Stimulated activated CD8-positive, alpha-beta memory T cell treated with anti-CD3 and anti-CD28 coated beads, Interleukin-4, amount 100 ng/mL, for 24 hours (primary cell): ENCODE measurements at regions not wholly inside any gene's neighbourhood (a gene's known extent, or its start where the extent isn't known, plus 50 kb on each side); places are given as distances from the start of the nearest gene placed in this dataset.

ENCODE experiments used
- DNase-seq: peaks from one replicate; pipeline ENCODE4 v3.0.0-alpha.2; 2020; ENCODE audit warnings: low read depth

- no peak for DNase-seq
These were observed 51.7 kb upstream of the RCN1 start for GRCh38 chr11:32039149-32039548.

GRCh38 chr11:32034680-32035079 lies 56.2 kb upstream of the RCN1 start:
- no peak for DNase-seq

DNA sequence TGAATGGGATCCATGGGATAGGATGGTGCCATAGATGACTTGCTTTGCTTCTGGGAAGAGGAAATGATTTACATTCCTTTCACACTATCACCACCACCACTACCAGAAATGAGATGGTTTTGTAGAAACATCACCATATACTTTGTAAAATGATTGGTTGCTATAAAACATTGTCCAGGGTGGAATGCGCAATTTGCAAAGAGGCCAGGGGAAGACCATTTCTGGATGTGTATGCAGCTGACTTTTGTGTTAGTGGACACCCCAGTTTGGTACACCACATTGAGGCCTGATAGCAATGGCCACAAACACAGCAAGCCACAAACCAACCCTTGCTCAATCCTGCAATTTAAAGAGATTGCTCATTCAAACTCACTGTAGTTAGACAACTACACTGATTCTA lies 56.7 kb upstream of the RCN1 start:
- no peak for DNase-seq

DNA sequence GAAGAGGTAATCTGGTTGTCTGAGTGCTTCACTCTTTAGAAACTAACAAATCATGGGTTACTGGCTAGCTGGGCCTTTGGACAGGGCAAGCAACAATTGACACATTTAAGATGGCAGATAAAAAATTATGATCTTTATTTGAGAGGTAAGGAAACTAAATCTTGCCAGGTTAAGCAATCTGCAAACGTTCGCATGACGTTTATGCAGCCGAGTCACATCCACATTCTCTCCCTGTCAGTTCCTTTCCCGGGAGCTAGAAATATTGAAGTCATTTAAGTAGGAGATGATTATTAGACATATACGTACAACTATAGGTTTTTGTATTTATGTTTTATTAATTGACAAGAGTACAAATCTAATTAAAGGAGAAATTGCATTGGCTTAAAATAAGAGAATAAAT lies 57.4 kb upstream of the RCN1 start:
- no peak for DNase-seq

DNA sequence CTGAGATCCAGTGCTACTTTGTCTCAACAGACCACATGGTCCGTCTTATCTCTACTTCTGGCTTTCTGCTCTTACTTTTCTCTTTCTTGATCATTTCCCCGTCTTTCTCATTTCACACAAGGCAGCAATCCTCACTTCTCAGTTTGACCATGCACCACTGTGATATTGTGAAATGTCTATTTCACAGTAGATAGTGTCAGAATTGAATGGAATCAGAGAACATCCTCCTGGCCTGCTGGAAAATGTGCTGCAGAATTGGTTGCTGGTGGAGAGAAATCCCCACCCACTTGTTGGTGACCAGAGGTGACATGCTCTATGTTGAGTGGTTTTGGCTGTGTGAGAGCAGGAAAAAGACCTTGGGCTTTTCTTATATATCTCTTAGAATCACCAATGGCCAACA lies 57.8 kb upstream of the RCN1 start:
- DNase-seq, result no peak

DNA sequence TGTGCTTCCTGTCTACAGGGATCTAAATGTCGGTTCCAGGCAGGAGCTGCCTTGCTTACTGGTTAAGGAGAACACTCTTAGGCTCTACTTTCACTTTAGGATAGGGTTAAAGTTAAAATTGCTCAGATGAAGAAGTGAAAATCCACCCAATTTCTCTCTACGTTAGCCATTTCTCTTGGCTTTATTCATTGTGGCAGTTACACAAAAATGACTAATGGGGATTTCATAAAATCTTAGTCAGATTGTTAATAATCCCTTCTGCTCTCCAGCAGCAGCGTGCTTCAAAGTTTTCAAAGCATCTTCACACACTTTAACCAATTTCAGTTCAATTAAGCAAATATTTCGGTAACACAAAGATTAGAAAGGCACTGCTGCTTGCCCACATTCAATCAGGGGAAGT lies 58.4 kb upstream of the RCN1 start:
- DNase-seq, result no peak

GRCh38 chr11:32032052-32032451 lies 58.8 kb upstream of the RCN1 start:
- DNase-seq, result no peak

DNA sequence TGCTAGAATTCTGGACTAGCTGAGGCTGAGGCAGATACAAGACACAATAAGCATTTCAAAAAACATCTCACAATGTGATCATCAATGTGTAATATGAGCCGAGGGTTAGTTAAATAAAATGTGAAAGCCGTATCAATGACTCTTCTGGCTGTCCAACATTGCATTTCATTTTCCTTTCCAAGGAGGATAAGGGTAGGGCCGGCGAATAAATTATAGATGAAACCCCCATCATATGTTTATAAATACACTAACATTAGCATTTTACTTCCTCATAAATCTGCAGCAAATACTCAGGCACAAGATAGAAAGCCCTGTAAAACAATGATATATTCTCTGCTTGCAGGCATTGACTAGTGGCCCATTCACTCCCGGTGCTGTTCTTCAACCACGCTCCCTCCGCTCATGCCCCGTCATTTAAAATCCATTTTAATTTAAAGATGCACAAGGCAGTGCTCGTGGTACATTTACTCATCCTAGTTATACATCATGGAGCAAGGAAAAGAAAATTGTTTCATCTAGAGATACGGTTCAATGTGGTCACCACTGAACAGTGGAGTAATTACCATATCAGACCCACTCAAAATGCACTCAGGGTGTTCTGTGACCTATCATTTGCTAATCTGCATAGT lies 59.9 kb upstream of the RCN1 start:
- no peak for DNase-seq

- no peak for DNase-seq
These were observed 61.2 kb upstream of the RCN1 start for GRCh38 chr11:32029721-32030120.

DNA sequence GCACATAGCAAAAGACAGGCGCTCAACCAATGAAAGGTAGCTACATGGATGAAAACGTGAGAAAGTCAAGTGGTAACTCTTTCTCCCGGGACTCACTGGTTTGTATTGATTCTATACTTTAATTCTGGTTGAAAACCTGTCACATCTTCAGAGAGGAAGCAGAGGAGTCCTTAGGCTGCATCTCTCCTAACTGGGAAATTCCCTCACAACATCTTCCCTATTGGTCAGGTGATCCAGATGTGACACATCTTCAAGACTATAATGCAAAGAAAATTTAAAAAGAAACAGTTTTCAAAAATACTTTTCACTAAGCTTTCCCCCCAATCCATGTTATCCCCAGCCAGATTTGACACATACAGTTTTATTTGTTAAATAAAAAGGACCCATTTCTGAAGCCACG lies 62.7 kb upstream of the RCN1 start:
- no peak for DNase-seq

GRCh38 chr11:32026766-32027165 lies 64.1 kb upstream of the RCN1 start:
- DNase-seq, result no peak

DNA sequence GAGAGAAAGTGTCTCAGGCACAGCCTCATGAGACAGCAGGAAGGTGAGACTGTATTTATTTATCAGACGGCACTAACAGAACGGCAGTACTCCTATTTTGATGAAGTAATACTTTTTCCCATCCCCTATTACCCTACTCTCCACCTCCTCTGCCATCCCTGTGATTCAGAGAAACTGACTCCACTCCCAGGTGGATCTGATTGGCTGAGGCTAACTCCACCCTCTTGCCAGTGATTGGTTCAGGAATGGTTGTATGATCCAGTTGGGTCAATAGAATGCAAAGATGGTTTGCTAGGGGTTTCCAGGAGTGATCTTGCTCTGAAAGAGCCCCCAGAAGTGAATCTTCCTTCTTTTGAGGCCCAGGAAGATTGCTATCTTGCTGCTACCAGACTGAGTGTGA lies 65.9 kb upstream of the RCN1 start:
- DNase-seq, result no peak

DNA sequence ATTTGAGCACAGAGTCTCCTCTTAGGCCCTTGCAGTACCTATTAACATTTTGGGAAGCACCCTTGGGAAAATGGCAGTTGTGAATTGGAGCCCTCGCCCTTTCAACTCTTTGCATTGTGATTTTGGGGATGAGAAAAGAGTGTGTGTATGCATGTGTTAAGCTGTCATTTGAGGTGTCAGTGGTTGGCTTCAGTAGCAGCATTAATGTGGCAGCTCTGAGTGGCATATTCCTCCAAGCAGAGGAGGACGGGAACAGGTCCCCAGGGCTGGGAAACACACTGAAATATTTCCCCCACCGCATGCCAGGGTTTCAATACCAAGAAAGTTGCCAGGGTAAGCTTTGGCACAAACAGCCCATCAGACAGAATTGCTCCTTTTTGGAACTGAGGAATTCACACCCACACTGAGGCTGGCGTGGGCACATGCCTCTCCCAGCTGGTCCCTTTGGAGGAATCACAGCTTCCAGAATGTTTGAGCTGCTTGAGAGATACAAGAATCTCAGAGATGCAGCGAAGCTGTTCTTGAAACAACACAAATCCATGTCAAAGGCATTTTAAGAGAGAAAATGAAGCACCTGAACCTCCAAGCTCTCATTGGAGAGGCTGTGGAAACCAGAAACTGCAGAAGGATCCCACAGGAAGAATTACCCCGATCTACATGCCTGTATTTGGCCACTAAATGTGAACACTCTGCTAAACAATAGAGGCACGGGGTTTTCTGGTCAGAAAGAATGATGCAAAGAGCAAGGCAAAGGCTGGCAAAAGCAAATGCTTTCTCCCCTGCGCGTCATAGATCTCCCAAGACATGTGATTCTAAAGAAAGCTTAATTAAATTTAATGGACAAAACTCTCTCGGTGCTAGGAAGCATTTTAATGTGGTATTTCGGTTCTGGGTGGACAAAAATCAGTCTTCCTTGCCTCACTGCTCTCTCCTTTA lies 67.2 kb upstream of the RCN1 start:
- no peak for DNase-seq

GRCh38 chr11:32018672-32019071 lies 72.2 kb upstream of the RCN1 start:
- DNase-seq, result no peak

GRCh38 chr11:32016111-32016510 lies 74.8 kb upstream of the RCN1 start:
- DNase-seq, result no peak

- DNase-seq, result no peak
These were observed 75.4 kb upstream of the RCN1 start for GRCh38 chr11:32015427-32015826.

DNA sequence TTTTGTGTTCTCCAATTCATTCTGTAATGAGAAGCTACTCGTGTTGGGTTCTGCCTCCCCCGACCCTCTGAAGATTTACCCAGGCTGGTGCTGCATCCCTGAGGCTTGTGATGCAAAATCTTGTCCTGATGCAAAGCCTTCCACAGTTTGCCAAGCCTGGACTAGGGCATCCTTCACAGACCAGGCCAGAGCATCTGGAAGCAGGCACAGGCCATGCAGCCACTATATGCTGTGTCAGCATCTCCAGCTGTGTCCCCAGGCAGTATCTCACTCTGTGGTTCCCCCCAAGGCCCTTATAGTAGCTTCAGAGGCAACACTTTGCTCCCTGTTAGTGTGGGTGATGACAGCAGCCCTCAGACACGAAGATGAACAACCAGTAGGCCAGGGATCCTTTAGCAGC lies 77.3 kb upstream of the RCN1 start:
- no peak for DNase-seq

- DNase-seq, result no peak
These were observed 78.8 kb upstream of the RCN1 start for GRCh38 chr11:32012049-32012448.

DNA sequence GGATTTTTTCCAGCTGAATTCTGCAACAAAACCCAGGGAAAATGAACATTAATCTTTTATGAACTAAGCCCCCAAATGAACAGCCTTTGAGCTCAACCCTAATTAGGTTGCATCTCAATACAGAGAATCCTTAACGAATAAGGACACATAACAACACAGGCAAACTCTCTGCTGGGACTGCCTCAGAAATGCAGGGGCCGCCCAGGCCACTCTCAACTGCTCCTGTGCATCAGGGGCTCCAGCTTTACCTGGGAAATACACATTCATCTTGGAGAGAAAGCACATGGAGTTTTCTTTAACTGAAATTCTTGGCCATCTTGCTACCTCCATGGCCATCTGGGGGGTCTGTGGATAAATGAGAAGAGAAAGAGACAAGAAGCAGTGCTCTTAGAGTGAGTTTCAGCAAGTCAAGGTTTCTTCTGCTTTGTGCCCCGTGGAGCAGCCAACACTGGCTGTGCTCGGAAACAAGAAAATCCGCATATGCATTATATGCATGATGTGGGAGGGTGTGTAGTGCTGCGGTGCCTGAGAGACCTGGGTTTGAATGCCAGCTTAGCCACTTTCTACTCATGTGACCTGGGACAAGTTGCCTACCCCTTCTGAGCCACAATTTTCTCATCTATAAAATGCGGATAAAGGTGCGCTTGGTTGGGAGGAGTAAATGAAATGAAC lies 81.9 kb upstream of the RCN1 start:
- no peak for DNase-seq

- no peak for DNase-seq
These were observed 84.0 kb upstream of the RCN1 start for GRCh38 chr11:32006799-32007388.

DNA sequence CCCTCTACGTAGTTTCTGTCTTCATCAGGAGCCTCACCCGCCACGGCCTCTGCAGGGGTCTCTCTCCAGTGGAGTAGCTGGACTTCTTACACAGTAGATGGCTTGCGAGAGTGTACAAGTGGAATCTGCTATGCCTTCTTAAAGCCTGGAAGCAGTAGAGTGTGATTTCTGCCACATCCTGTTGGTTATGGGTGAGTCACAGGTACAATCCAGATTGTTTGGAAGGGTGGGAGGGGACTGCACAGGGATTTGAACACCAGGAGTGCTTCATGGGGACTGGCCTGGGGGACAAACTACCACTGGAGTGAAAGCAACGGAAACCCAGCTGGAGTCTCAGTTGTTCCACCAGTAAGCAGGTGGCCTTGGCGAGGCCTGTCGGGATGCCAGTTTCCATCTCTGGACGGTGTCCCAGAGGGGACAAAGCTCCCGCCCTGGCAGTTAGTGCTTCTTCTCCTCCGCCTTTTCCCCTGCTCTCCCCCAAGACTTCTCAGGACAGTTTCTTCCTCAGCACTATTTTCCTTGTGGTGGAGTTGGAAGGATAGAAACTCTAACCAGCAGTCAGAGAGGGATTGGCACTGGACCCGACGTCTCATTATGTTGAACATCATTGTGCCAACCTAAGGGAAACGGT lies 85.0 kb upstream of the RCN1 start:
- DNase-seq, result no peak

DNA sequence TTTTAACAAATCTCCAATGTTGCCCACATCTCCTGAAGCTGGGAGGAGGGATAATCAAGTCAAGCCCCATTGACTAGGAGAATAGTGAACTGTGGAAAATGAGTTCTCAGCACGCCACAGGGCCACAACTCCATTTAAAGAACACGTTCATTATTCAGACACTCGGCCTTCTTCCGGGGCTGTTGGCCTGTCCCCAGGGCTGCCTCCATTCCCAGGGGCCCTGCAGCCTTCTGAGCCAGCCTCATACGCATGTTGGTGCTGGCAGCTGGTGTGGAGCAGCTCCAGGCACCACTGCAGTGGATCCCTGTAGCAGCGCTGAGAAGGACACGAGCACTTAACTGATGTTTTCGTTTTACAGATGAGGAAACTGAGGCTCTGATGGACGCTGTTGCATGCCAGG lies 87.5 kb upstream of the RCN1 start:
- no peak for DNase-seq
